Mesenchymal stem cell (in vitro differentiated cells and primary cell): ENCODE measurements at regions not wholly inside any gene's neighbourhood (a gene's known extent, or its start where the extent isn't known, plus 50 kb on each side); places are given as distances from the start of the nearest gene placed in this dataset.
A peak's percentile ranks its signal among the peaks of the same experiment; 100 is the strongest.

Source experiments
- DNase-seq: peaks from one replicate; pipeline ENCODE4 v3.0.0-alpha.2; 2013
- H2AFZ ChIP-seq: one replicate; pipeline ENCODE4 v1.6.1; 2013; ENCODE audit warnings: low read depth, mild to moderate bottlenecking, control low read depth, inconsistent platforms, low read length, moderate library complexity
- H2AK5ac ChIP-seq: 2 replicates; pipeline ENCODE4 v1.6.1; 2013; ENCODE audit warnings: low read length, moderate library complexity, mild to moderate bottlenecking, inconsistent platforms; ENCODE audit not compliant: severe bottlenecking
- H2BK120ac ChIP-seq: one replicate; pipeline ENCODE4 v1.6.1; 2013; ENCODE audit warnings: low read depth, mild to moderate bottlenecking, inconsistent platforms, low read length, moderate library complexity
- H2BK12ac ChIP-seq, 2 experiments: one replicate each; pipeline ENCODE4 v1.6.1; 2013; ENCODE audit warnings: inconsistent platforms in 2 of 2, low read length in 2 of 2, mild to moderate bottlenecking in 2 of 2, moderate library complexity in 2 of 2, control low read depth in 1 of 2
- H2BK15ac ChIP-seq: one replicate; pipeline ENCODE4 v1.6.1; 2013; ENCODE audit warnings: mild to moderate bottlenecking, low read depth, inconsistent platforms; ENCODE audit not compliant: poor library complexity, severe bottlenecking
- H2BK5ac ChIP-seq: 2 replicates; pipeline ENCODE4 v1.6.1; 2013; ENCODE audit warnings: low read depth, mild to moderate bottlenecking, low read length, control low read depth, inconsistent platforms; ENCODE audit not compliant: poor library complexity, severe bottlenecking
- H3K14ac ChIP-seq, 2 experiments: one replicate each; pipeline ENCODE4 v1.6.1; 2013; ENCODE audit warnings: inconsistent platforms in 2 of 2, low read length in 2 of 2, control low read depth in 1 of 2, mild to moderate bottlenecking in 1 of 2, moderate library complexity in 1 of 2
- H3K18ac ChIP-seq, 2 experiments: one replicate each; pipeline ENCODE4 v1.6.1; 2013; ENCODE audit warnings: inconsistent platforms in 2 of 2, low read length in 2 of 2, control low read depth in 1 of 2, low read depth in 1 of 2, mild to moderate bottlenecking in 1 of 2
- H3K23ac ChIP-seq, 2 experiments: one replicate each; pipeline ENCODE4 v1.6.1; 2013; ENCODE audit warnings: inconsistent platforms in 2 of 2, low read length in 2 of 2, mild to moderate bottlenecking in 2 of 2, moderate library complexity in 2 of 2, control low read depth in 1 of 2
- H3K27ac ChIP-seq: 2 replicates; pipeline ENCODE4 v1.5.1; 2013; ENCODE audit warnings: mild to moderate bottlenecking, moderate library complexity, low read length, control low read depth, inconsistent platforms; ENCODE audit not compliant: poor library complexity, severe bottlenecking
- H3K27me3 ChIP-seq, 2 experiments: 2 replicates each; pipeline versions ENCODE4 v1.6.1 to v1.7.0; 2013; ENCODE audit warnings: low read length in 2 of 2, mild to moderate bottlenecking in 2 of 2, moderate library complexity in 2 of 2, control low read depth in 1 of 2, inconsistent platforms in 1 of 2; ENCODE audit not compliant: control insufficient read depth in 1 of 2, insufficient read depth in 1 of 2
- H3K36me3 ChIP-seq, 2 experiments: 2 replicates each; pipeline versions ENCODE4 v1.6.1 to v1.7.0; 2013; ENCODE audit warnings: low read length in 2 of 2, control low read depth in 1 of 2, inconsistent platforms in 1 of 2, low read depth in 1 of 2, mild to moderate bottlenecking in 1 of 2; ENCODE audit not compliant: insufficient read depth in 2 of 2, control insufficient read depth in 1 of 2
- H3K4ac ChIP-seq, 2 experiments: one replicate each; pipeline ENCODE4 v1.6.1; 2013; ENCODE audit warnings: inconsistent platforms in 2 of 2, low read length in 2 of 2, mild to moderate bottlenecking in 2 of 2, moderate library complexity in 2 of 2, control low read depth in 1 of 2, low read depth in 1 of 2
- H3K4me1 ChIP-seq: 2 replicates; pipeline ENCODE4 v1.6.1; 2013; ENCODE audit warnings: low read depth, low read length, control low read depth; ENCODE audit not compliant: control insufficient read depth, insufficient read depth
- H3K4me2 ChIP-seq: 2 replicates; pipeline ENCODE4 v1.6.1; 2013; ENCODE audit warnings: low read length, mild to moderate bottlenecking, inconsistent platforms; ENCODE audit not compliant: poor library complexity, severe bottlenecking
- H3K4me3 ChIP-seq, 2 experiments: 2 replicates each; pipeline versions ENCODE4 v1.5.1 to v1.7.0; 2013; ENCODE audit warnings: low read length in 2 of 2, mild to moderate bottlenecking in 2 of 2, control low read depth in 1 of 2, low read depth in 1 of 2; ENCODE audit not compliant: insufficient read depth in 1 of 2
- H3K79me1 ChIP-seq: replicated peaks from 2 replicates; pipeline ENCODE4 v1.6.1; 2013; ENCODE audit warnings: mild to moderate bottlenecking, control low read depth, low read length, inconsistent platforms; ENCODE audit not compliant: poor library complexity, severe bottlenecking
- H3K9ac ChIP-seq: 2 replicates; pipeline ENCODE4 v1.7.0; 2013; ENCODE audit warnings: mild to moderate bottlenecking, low read length, moderate library complexity
- H3K9me3 ChIP-seq: 2 replicates; pipeline ENCODE4 v1.7.0; 2013; ENCODE audit warnings: mild to moderate bottlenecking, low read length; ENCODE audit not compliant: control insufficient read depth
- H4K8ac ChIP-seq: one replicate; pipeline ENCODE4 v1.6.1; 2013; ENCODE audit warnings: inconsistent platforms, mild to moderate bottlenecking, low read length, moderate library complexity
- H4K91ac ChIP-seq: one replicate; pipeline ENCODE4 v1.6.1; 2013; ENCODE audit warnings: mild to moderate bottlenecking, low read length, inconsistent platforms
- WGBS: methylation state at CpG from one replicate; pipeline ENCODE4 v1.1.7; 2013; ENCODE audit warnings: mixed read lengths; 5-methylcytosine and 5-hydroxymethylcytosine counted together

GRCh38 chr12:85625467-85625866 is 210.7 kb downstream of the RASSF9 start:
- Histone ChIP-seq H3K79me1 (no peaks in the 10 kb centered on the region), H3K18ac (no peak overlapping the region), H2BK15ac (no peak overlapping the region), H3K23ac (no peak overlapping the region), H3K4me3 (no peak overlapping the region), H3K9ac (peak overlapping the region; percentile 71), H3K4me2 (no peak overlapping the region), H2BK12ac (no peak overlapping the region), H2AFZ (no peak overlapping the region), H2BK120ac (no peak overlapping the region), H4K91ac (no peak overlapping the region), H3K4ac (no peak overlapping the region), H3K4me1 (peaks cover 1% of the 10 kb centered on the region), H3K14ac (no peak overlapping the region), H3K9me3 (no peaks in the 10 kb centered on the region), H3K36me3 (no peaks in the 10 kb centered on the region), H2BK5ac (no peak overlapping the region), H2AK5ac (no peak overlapping the region), H4K8ac (no peak overlapping the region), H3K27me3 (no peaks in the 10 kb centered on the region), H3K27ac (no peak overlapping the region)
- DNase-seq = no peak
- WGBS = 100% methylated on average over 2 of the region's 2 CpGs

GRCh38 chr12:85626001-85626783 is 210.0 kb downstream of the RASSF9 start:
- H3K18ac ChIP-seq = peak overlapping the region in 1 of 2 experiments; percentile 70
- WGBS = 86% methylated on average over 1 of the region's 1 CpG
- no peak overlapping the region for H2AFZ ChIP-seq

GRCh38 chr12:85626784-85627171 is 209.4 kb downstream of the RASSF9 start:
- peak overlapping the region; percentile 55 for H3K9ac ChIP-seq
- H2BK12ac ChIP-seq = no peak overlapping the region
- H3K4ac ChIP-seq = no peak overlapping the region
- no peak for DNase-seq
- no peak overlapping the region for H3K4me2 ChIP-seq
- H2BK5ac ChIP-seq = no peak overlapping the region
- H2BK15ac ChIP-seq = peak overlapping the region; percentile 94
- H2AK5ac ChIP-seq = no peak overlapping the region
- peak overlapping the region; percentile 26 for H3K27ac ChIP-seq
- H4K8ac ChIP-seq = no peak overlapping the region
- no peak overlapping the region for H3K18ac ChIP-seq
- no peak overlapping the region for H3K14ac ChIP-seq
- H2AFZ ChIP-seq = no peak overlapping the region
- peaks cover 1% of the 10 kb centered on the region for H3K4me1 ChIP-seq
- no peak overlapping the region for H3K4me3 ChIP-seq
- H3K9me3 ChIP-seq = no peaks in the 10 kb centered on the region
- no peak overlapping the region for H2BK120ac ChIP-seq
- no peak overlapping the region for H4K91ac ChIP-seq
- H3K79me1 ChIP-seq = no peaks in the 10 kb centered on the region
- H3K27me3 ChIP-seq = no peaks in the 10 kb centered on the region
- H3K36me3 ChIP-seq = no peaks in the 10 kb centered on the region
- no peak overlapping the region for H3K23ac ChIP-seq
- 56% methylated on average over 1 of the region's 1 CpG for WGBS

More at GRCh38 chr12:85626001-85626783, 210.0 kb downstream of the RASSF9 start:
- Histone ChIP-seq H3K9ac (peak overlapping the region; percentile 71), H3K27me3 (no peaks in the 10 kb centered on the region), H3K9me3 (no peaks in the 10 kb centered on the region), H3K79me1 (no peaks in the 10 kb centered on the region), H2BK15ac (peak overlapping the region; percentile 69), H3K27ac (no peak overlapping the region), H3K36me3 (no peaks in the 10 kb centered on the region), H2BK12ac (no peak overlapping the region), H3K14ac (no peak overlapping the region), H4K8ac (no peak overlapping the region), H2BK5ac (no peak overlapping the region), H2AK5ac (no peak overlapping the region), H4K91ac (no peak overlapping the region), H3K4me2 (no peak overlapping the region), H3K23ac (no peak overlapping the region), H3K4ac (no peak overlapping the region), H2BK120ac (no peak overlapping the region), H3K4me3 (no peak overlapping the region), H3K4me1 (peaks cover 1% of the 10 kb centered on the region)
- peak; percentile 79 for DNase-seq

GRCh38 chr12:85627584-85627983 is 208.6 kb downstream of the RASSF9 start:
- Histone ChIP-seq H3K9me3 (no peaks in the 10 kb centered on the region), H2BK120ac (no peak overlapping the region), H2BK12ac (no peak overlapping the region), H3K36me3 (no peaks in the 10 kb centered on the region), H2BK5ac (no peak overlapping the region), H4K8ac (no peak overlapping the region), H3K4me3 (no peak overlapping the region), H3K27me3 (no peaks in the 10 kb centered on the region), H3K4me1 (peaks cover 1% of the 10 kb centered on the region), H3K27ac (no peak overlapping the region), H3K18ac (no peak overlapping the region), H2AK5ac (no peak overlapping the region), H2BK15ac (no peak overlapping the region), H3K79me1 (no peaks in the 10 kb centered on the region), H4K91ac (no peak overlapping the region), H3K23ac (no peak overlapping the region), H2AFZ (no peak overlapping the region), H3K4me2 (no peak overlapping the region), H3K14ac (no peak overlapping the region), H3K9ac (peak overlapping the region; percentile 55), H3K4ac (no peak overlapping the region)
- WGBS = 97% methylated on average over 2 of the region's 2 CpGs
- DNase-seq = no peak
